Keratinocyte (primary cell): ENCODE measurements at regions not wholly inside any gene's neighbourhood (a gene's known extent, or its start where the extent isn't known, plus 50 kb on each side); places are given as distances from the start of the nearest gene placed in this dataset.

Source experiments
- EZH2 ChIP-seq: IDR thresholded peaks from one replicate; pipeline ENCODE4 v1.6.1; 2012; ENCODE audit warnings: inconsistent platforms, mild to moderate bottlenecking, low read length, moderate library complexity
- TF ChIP-seq, protein P1 (sequence below), 3 experiments: IDR thresholded peaks in 1 of 3; conservative IDR thresholded peaks in 1 of 3; optimal IDR thresholded peaks in 1 of 3; 2 replicates in 2 of 3; 3 replicates in 1 of 3; pipeline versions ENCODE3 to v1.5.1; 2011; ENCODE audit warnings: low read length in 3 of 3, mild to moderate bottlenecking in 3 of 3, moderate library complexity in 2 of 3, control low read depth in 1 of 3, inconsistent platforms in 1 of 3; ENCODE audit not compliant: insufficient read depth in 2 of 3; ENCODE audit errors: extremely low read depth in 1 of 3

- TF ChIP-seq, protein P1, sequence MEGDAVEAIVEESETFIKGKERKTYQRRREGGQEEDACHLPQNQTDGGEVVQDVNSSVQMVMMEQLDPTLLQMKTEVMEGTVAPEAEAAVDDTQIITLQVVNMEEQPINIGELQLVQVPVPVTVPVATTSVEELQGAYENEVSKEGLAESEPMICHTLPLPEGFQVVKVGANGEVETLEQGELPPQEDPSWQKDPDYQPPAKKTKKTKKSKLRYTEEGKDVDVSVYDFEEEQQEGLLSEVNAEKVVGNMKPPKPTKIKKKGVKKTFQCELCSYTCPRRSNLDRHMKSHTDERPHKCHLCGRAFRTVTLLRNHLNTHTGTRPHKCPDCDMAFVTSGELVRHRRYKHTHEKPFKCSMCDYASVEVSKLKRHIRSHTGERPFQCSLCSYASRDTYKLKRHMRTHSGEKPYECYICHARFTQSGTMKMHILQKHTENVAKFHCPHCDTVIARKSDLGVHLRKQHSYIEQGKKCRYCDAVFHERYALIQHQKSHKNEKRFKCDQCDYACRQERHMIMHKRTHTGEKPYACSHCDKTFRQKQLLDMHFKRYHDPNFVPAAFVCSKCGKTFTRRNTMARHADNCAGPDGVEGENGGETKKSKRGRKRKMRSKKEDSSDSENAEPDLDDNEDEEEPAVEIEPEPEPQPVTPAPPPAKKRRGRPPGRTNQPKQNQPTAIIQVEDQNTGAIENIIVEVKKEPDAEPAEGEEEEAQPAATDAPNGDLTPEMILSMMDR (optimal IDR thresholded peaks at IDR 0.05 in 1 of 3, IDR thresholded peaks at IDR 0.05 in 1 of 3, conservative IDR thresholded peaks at IDR 0.05 in 1 of 3; ENCODE audit: extremely low read depth in 1 of 3, insufficient read depth in 2 of 3, low read length in 3 of 3) = no peak
- TF ChIP-seq EZH2 = no peak
Observed at GRCh38 chr5:52502460-52502999, 285.2 kb upstream of the ITGA1 start.
